ENCODE measurements at regions not wholly inside any gene's neighbourhood (a gene's known extent, or its start where the extent isn't known, plus 50 kb on each side); places are given as distances from the start of the nearest gene placed in this dataset.

DNA sequence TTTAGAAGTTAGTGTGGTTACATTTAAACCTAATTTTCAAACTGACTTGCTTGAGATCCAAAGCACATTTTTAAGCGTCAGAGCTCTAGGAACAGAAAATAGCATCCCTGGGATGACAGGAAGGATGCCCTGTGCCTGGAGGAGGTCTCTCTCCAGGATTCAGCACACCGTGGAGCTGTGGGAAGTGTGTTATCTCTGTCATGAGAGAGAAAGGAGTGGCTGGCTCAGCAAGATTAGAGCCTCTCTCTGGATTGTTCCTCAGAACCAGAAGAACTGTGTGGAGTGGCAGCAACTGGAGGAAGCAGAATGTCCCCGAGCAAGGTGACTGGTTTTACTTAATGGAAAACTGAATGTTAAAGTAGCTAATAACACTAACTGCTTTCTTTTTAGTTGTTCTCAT is 233.6 kb upstream of the TGFBR2 start:
- TF ChIP-seq POLR2AphosphoS5 (IDR thresholded peaks at IDR 0.05; ENCODE audit: borderline replicate concordance, low read depth, low read length) (no peak), EZH2 (IDR thresholded peaks at IDR 0.05) (no peak), FOXP2 (optimal IDR thresholded peaks at IDR 0.05; ENCODE audit: control extremely low read depth, extremely low read length, insufficient read depth) (no peak)
